Activated naive CD4-positive, alpha-beta T cell treated with Interleukin-2 at 50 U/mL for 16 hours (primary cell): ENCODE measurements at regions not wholly inside any gene's neighbourhood (a gene's known extent, or its start where the extent isn't known, plus 50 kb on each side); places are given as distances from the start of the nearest gene placed in this dataset.

Experiments
- DNase-seq: peaks from one replicate; pipeline ENCODE4 v3.0.0-alpha.2; 2020

DNA sequence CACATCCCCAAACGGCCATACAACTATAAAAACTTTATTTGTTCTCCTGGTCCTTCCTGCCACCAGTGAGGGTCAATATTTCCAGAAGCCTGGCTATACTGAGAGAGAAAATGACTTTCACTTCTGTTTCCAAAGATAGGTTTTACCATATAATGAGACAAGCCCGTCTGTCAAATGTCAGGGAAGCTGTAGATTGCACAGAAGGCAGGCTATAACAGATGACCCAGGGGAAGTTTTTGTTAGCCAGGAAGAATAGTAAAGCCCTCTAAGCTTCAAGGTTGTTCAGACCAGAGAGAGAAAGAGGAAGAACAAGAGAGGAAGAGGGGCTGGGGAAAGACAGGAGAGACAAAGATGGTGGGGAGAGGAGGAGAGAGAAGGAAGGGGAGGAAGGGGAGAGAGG lies 217.5 kb downstream of the GBA3 start:
- no peak for DNase-seq

DNA sequence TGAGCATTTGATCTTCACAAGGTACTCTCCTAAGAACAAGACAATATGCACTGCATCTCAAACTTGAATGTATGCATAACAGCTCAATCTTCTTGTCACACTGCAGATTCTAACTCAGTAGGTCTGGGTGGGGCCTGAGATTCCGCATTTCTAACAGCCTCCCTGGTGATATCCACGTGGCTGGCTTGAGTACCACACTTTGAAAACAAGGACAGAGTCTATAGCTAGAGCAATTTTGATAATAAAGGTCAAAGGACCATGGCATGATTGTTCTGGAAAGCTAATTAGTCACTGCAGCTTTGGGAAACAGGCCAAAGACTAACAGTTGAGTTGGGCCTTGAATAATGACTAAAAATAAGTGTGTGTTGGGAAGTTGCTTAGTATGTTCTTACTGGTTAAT lies 213.3 kb downstream of the GBA3 start:
- DNase-seq = no peak

DNA sequence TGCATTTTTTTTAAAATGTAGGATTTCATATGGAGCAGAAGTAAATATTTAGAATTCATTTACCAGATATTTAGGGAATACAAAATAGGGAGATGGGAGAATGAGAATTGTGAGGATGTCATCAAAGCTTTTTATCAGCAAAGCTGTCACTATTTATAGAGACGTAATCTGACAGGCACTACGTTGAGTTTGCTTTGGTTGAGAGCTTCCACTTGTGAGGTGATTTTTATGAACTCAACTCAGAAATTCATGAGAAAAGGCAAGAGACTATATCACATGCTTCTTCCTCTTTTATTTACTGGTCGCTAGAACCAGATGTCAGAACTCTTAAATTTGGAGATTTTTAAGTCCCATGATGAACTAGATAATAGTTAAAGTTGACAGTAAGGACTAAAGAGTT lies 211.2 kb downstream of the GBA3 start:
- no peak for DNase-seq

DNA sequence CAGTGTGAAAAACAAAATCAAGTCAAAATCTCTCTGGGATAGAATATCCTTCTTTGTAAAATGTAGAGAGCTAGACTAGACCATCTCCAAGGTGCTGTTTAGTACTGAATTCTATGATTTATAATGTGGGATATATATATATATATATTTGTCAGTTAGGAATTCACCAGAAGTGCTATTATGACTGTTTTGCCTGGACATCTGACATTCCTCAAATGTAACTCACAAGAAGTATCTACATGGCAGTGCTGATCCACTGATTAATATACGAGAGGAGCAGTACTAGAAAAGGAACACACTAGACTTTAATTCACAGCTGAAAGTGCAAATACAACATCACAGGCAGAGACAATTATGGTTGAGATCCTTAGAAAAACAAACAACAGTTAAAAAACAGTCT lies 208.9 kb downstream of the GBA3 start:
- no peak for DNase-seq

- no peak for DNase-seq
Observed at GRCh38 chr4:22900876-22901275, 208.1 kb downstream of the GBA3 start.

DNA sequence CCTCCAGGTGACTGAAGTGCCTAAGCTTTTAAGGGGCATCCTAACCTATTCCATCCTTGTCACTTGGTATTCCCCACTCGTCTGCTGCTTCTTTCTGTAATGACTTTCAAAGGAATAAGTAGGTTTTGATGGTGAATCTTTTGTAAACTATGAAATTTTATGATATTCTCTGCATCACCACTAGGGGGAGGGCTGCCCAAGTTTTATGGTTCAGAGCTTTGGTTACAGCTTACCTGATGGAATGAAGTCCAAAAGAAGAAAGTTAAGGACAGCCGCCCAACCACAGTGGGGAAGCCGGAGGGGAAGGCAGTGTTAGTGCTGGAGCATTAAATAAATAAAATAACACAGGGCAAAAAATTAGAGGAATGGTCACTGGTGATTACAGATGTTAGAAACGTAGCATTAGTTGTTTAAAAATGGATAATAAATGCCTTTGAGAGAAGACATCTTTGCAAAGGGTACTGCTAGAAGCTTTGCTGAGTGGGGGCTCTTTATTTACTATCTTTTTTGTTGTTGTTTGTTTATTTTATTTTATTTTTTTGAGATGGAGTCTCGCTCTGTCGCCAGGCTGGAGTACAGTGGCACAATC lies 204.9 kb downstream of the GBA3 start:
- peak; percentile 1 for DNase-seq

GRCh38 chr4:22895482-22895881 lies 202.7 kb downstream of the GBA3 start:
- no peak for DNase-seq

DNA sequence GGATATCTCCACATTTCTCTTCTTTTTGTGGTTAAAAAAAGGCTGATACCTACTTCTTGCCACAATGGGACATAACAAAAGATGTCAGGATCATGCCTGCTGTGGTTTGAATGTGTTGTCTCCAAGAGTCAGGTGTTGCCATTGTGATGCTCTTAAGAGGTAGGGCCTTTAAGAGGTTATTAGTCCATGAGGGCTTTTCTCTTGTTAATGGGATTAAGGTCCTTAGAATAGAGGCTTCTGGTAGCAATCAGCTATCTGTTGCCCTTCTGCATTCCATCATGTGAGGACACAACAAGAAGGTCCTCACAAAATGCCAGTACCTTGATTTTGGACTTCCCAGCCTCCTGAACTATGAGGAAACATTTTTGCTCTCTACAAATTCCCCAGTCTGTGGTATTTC lies 191.4 kb downstream of the GBA3 start:
- no peak for DNase-seq

DNA sequence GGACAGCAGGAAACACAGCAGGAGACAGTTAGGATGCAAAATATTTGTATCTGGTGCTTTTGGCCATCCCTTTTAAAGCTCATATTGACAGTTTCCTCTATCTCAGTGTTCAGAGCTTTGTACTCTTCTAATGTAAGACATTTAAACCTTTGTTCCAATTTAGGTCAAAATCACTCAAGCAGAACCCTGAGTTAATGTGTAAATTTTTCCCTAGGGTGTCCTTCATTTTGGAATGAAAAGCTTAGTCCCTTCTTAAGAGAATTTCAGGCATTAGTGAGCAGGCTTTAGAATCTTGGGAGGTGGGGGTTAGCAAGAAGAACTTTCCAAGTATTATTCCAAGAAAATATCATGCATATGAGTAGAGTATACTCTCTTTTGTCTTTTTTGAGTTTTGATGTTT lies 188.7 kb downstream of the GBA3 start:
- no peak for DNase-seq

DNA sequence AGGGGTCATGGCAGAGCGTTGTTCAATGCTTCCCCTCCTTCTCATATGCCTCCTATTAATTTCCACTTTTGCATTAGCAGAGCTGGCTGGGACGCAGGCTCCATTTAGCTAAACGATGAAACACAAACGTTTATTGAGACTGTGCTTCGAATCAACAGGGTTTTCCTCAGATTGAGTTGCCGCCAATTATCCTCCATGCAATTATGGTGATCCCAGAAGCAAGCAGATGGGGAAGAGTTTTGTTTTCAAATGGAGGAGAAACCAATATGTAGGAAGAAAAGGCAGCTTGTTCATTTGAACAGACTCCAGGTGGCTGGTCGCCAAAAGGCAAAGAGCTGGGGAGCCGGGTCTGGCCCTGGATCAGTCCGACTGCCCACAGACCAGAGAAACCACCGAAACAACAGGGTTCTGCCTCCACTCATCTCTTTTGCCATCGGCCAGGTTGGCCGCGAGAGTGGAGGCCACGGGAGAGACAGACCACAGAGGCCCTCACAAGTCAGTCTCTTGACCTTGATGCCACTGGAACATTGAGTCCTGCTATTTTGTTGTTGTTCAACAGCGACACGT lies 184.8 kb downstream of the GBA3 start:
- no peak for DNase-seq

- no peak for DNase-seq
Observed at GRCh38 chr4:22876270-22876669, 183.5 kb downstream of the GBA3 start.

GRCh38 chr4:22875587-22876257 lies 183.0 kb downstream of the GBA3 start:
- DNase-seq = no peak

GRCh38 chr4:22874334-22874912 lies 181.7 kb downstream of the GBA3 start:
- DNase-seq = no peak

DNA sequence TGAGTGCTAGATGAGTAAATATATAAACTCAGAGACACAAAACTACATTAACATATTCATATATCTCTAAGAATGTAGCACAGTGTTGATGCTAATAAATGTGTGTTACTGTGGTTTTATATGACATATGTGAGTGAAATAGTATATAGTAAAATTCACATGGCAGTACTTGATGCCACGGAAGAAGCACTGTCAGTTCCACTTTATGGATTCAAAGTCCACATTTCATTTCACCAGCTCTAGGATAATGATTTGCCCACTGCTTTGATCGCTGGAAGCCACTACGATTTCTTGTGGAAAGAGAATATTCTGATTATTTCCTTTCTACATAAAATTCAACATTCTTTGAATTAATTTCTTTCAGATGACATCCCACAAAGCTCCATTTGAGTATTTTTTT lies 181.2 kb downstream of the GBA3 start:
- no peak for DNase-seq

DNA sequence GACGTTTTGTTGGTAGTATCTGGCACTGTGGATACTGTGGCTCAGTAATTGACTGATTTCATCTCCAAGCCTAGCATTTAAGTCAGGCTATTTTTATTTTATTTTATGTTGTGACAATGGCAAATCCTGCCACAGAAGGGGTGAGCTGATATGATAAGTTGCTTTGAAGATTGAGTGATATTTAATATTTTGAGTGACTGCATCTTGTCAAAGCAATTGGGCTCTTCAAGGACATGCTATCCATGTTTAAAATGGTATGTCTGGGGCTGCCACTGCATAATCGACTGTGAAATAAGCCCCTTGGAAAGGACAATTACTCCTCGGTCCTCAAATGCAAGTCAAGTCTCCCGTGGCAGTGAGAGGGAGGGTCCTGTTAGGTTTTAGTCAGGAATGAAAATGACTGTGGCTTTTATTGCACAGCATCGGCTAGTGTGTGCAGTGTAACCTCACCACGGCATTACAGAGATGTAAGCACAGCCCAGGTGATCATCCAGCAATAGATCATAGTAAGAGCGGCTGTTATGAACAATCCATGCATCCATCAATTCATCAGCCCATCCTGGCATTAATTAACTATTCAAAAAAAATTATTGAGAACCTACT lies 178.2 kb downstream of the GBA3 start:
- no peak for DNase-seq

DNA sequence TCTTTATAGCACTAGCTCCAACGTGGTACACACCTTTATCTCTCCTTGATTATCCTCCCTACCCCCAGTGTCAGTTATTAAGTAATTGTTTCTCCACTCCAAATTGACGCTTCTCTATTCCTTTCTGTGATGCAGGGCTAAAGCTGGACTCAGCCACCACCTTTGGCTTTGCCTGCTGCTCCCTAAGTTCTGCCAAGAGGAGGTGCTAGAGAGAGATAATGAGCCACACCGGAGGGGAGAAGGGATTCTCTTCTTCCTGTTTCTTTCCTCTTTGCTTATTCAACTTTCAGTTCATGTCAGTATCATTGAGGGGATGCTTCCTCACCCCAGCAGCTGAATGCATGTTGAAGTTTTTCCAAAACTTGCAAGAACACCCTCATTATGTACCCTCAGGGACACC lies 176.5 kb downstream of the GBA3 start:
- DNase-seq = no peak
